Ascending aorta (tissue), 2 donors: ENCODE measurements at regions not wholly inside any gene's neighbourhood (a gene's known extent, or its start where the extent isn't known, plus 50 kb on each side); places are given as distances from the start of the nearest gene placed in this dataset.

Experiments used
- DNase-seq, 2 donors: peaks; one replicate each; pipeline ENCODE4 v3.0.0-alpha.2; 2019; ENCODE audit warnings: low spot score in 2 of 2
- H3K27ac ChIP-seq, 2 donors: fragments of 200-600 bp; sonication (generic); one replicate each; pipeline ENCODE4 v1.5.1; 2016 to 2017; ENCODE audit warnings: mild to moderate bottlenecking in 1 of 2
- H3K27me3 ChIP-seq: fragments of 200-600 bp; sonication (generic); one replicate; pipeline ENCODE4 v1.5.1; 2017
- H3K36me3 ChIP-seq, 2 donors: fragments of 200-600 bp; sonication (generic); one replicate each; pipeline ENCODE4 v1.5.1; 2016
- H3K4me1 ChIP-seq, 2 donors: fragments of 200-600 bp; sonication (generic); one replicate each; pipeline ENCODE4 v1.5.1; 2016 to 2017; ENCODE audit warnings: mild to moderate bottlenecking in 1 of 2
- H3K4me3 ChIP-seq, 2 donors: fragments of 200-600 bp; sonication (generic); one replicate each; pipeline ENCODE4 v1.5.1; 2016 to 2017; ENCODE audit warnings: mild to moderate bottlenecking in 1 of 2
- H3K9me3 ChIP-seq, 2 donors: fragments of 200-600 bp; sonication (generic); one replicate each; pipeline ENCODE4 v1.5.1; 2016
- CTCF ChIP-seq, 3 experiments: fragments of 200-600 bp in 2 of 3; fragments of 450-650 bp in 1 of 3; sonication (generic) in 2 of 3; IDR thresholded peaks; one replicate each; pipeline ENCODE4 v1.5.1; 2016 to 2019; ENCODE audit warnings: antibody characterized with exemption in 3 of 3, mild to moderate bottlenecking in 1 of 3, moderate library complexity in 1 of 3
- intact Hi-C: fragments of 100-400 bp; cut with DNase I; formaldehyde crosslinking; loops from one replicate; pipeline ENCODE4 v1.15.1; 2023

GRCh38 chr14:85437148-85437547, 92.8 kb upstream of the FLRT2 start:
- TF ChIP-seq CTCF (IDR thresholded peaks at IDR 0.05), result no peak
- intact Hi-C loops, result no loop called here
- Histone ChIP-seq H3K36me3 (no peaks in the 10 kb centered on the region), H3K27ac (no peak overlapping the region), H3K4me1 (no peaks in the 10 kb centered on the region), H3K27me3 (no peaks in the 10 kb centered on the region), H3K9me3 (no peaks in the 10 kb centered on the region), H3K4me3 (no peak overlapping the region)
- no peak for DNase-seq

DNA sequence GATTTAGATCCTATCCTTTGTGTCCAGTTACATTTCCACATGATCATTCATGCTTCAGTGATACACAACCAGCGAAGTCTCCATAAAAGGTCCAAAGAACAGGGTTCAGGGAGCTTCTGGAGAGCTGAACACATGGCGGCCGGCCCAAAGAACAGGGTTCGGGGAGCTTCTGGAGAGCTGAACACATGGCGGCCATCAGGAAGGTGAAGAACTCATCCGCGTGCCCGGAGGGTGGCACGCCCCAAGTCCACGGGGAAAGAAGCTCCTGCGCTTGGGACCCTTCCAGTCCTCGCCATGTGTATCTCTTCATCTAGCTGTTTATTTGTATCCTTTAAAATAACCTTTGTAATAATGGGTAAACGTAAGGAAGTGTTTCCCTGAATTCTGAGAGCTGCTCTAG, 91.9 kb upstream of the FLRT2 start:
- H3K27ac ChIP-seq, result no peak overlapping the region
- no peaks in the 10 kb centered on the region for H3K27me3 ChIP-seq
- no peak for TF ChIP-seq CTCF (IDR thresholded peaks at IDR 0.05)
- H3K4me3 ChIP-seq, result no peak overlapping the region
- H3K4me1 ChIP-seq, result no peaks in the 10 kb centered on the region
- H3K36me3 ChIP-seq, result no peaks in the 10 kb centered on the region
- DNase-seq, result no peak
- no peaks in the 10 kb centered on the region for H3K9me3 ChIP-seq
- intact Hi-C loops, result no loop called here

DNA sequence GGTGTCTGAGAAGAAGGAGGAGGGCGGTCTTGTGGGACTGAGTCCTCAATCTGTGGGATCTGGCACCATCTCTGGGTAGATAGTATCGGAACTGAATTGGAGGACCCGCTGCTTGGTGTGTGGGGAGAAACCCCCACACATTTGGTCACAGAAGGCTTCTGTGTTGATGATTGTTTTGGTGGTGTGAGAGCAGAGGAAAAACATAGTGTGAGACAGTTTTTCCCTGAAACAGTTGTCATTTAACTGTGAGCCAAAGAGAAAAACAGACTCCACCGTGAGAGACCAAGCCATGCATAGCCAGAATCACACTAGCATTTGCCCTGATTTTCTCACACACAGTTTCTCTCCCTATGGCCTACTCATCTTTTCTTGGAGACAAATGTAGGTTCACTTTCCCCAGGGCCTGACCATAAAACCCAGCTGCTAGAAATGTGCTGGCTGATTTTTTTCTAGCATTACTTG, 91.4 kb upstream of the FLRT2 start:
- intact Hi-C loops, result no loop called here
- no peak for TF ChIP-seq CTCF (IDR thresholded peaks at IDR 0.05)
- Histone ChIP-seq H3K36me3 (no peaks in the 10 kb centered on the region), H3K4me1 (no peaks in the 10 kb centered on the region), H3K9me3 (no peaks in the 10 kb centered on the region), H3K27ac (no peak overlapping the region), H3K27me3 (no peaks in the 10 kb centered on the region), H3K4me3 (no peak overlapping the region)
- DNase-seq, result no peak

DNA sequence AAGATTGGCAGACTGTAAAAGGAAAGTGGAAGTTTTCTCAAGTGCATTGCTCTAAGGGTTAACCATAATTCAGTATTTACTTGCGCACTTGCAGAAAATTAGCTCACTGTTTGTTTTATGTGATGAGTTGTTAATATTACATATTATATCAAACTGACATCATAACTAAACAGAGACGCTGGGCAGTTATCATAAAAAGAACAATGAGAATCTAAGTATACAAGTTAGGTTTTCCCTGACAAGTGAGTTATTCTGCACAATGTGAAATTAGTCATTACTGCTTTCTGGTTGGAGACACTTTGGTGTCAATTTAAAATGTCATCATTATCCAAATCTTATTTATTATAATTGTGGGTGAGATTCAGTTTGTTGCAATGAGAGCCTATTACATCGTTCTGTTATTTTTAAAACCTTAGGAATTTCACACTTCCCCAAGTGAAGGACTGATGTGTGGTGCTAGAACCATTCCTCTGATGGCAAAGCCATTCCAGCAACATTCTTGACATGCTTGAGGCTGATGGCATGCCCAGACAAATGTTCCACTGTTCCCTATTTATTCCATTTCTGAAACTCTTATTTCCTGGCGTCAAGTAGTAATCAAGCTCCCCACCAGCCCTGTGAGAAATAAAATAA, 90.1 kb upstream of the FLRT2 start:
- no peak for TF ChIP-seq CTCF (IDR thresholded peaks at IDR 0.05)
- no peaks in the 10 kb centered on the region for H3K36me3 ChIP-seq
- no peak overlapping the region for H3K4me3 ChIP-seq
- no peak for DNase-seq
- H3K27ac ChIP-seq, result peak overlapping the region; percentile 36 to 49
- H3K9me3 ChIP-seq, result no peaks in the 10 kb centered on the region
- no peaks in the 10 kb centered on the region for H3K4me1 ChIP-seq
- intact Hi-C loops, result no loop called here
- H3K27me3 ChIP-seq, result no peaks in the 10 kb centered on the region

DNA sequence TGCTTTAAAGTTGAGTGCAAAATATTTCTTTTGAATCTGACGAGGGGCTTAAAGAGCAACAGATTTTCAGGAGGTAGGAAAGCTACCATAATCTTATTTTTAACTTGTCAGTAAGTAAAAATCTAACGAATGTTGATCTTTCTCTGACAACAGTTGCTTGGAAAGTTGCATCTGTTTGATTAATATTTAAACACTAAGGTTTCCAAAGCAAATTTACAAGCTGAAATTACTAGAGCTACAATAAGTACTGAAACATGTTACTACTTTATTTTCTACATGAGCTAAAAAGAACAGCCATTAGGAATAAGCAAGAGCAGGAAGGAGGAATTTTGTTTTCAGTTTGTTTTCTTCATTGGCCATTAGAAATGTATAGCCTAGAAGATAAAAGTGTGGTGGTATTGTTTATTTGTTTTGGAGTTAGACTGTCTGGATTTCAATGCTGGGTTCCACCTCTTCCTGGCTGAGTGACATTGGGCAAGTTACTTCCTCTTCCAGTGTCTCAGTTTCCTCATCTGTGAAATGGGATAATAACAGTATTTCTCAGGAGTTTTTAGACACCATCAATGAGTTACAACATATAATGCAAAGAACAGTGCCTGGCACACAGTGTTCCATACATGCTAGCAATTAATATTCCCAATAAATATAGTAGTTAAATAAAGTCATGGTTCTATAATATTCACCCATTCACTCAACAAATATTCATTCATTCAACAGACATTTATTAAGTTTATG, 87.9 kb upstream of the FLRT2 start:
- intact Hi-C loops, result no loop called here
- Histone ChIP-seq H3K36me3 (no peaks in the 10 kb centered on the region), H3K4me1 (no peaks in the 10 kb centered on the region), H3K4me3 (no peak overlapping the region), H3K27me3 (no peaks in the 10 kb centered on the region), H3K9me3 (no peaks in the 10 kb centered on the region), H3K27ac (no peak overlapping the region)
- no peak for TF ChIP-seq CTCF (IDR thresholded peaks at IDR 0.05)
- DNase-seq, result no peak
